ENCODE measurements at regions not wholly inside any gene's neighbourhood (a gene's known extent, or its start where the extent isn't known, plus 50 kb on each side); places are given as distances from the start of the nearest gene placed in this dataset.

GRCh38 chr1:88228114-88228513 lies 456.0 kb upstream of the PKN2 start:
- H4K20me1 ChIP-seq (ENCODE audit: control insufficient read depth, insufficient read depth): no peaks in the 10 kb centered on the region
- TF ChIP-seq BHLHE40 (IDR thresholded peaks at IDR 0.05; ENCODE audit: borderline replicate concordance in 1 of 2, low read depth in 2 of 2, low read length in 1 of 2): no peak
- TF ChIP-seq, protein P1, sequence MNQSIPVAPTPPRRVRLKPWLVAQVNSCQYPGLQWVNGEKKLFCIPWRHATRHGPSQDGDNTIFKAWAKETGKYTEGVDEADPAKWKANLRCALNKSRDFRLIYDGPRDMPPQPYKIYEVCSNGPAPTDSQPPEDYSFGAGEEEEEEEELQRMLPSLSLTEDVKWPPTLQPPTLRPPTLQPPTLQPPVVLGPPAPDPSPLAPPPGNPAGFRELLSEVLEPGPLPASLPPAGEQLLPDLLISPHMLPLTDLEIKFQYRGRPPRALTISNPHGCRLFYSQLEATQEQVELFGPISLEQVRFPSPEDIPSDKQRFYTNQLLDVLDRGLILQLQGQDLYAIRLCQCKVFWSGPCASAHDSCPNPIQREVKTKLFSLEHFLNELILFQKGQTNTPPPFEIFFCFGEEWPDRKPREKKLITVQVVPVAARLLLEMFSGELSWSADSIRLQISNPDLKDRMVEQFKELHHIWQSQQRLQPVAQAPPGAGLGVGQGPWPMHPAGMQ (IDR thresholded peaks at IDR 0.05; ENCODE audit: borderline replicate concordance): no peak
- ATAC-seq (no peak), FAIRE-seq (no peak), DNase-seq (ENCODE audit: low read depth, low spot score) (no peak)
- RAD21 ChIA-PET (ENCODE audit: unreplicated experiment): interaction anchor here (0.9 kb wide), 1 partner anchor 48 kb away, joined by 3 read pairs; no protein-coding TSS in a partner anchor
- H3K36me3 ChIP-seq (ENCODE audit: control insufficient read depth in 2 of 2, insufficient read depth in 2 of 2, low read length in 1 of 2): no peaks in the 10 kb centered on the region
- no peak overlapping the region for H3K27ac ChIP-seq (ENCODE audit: control insufficient read depth, insufficient read depth)
- POLR2A ChIA-PET: no interaction called here
- intact Hi-C loops (cut with micrococcal nuclease; ENCODE audit: unreplicated experiment) (no loop called here), in situ Hi-C loops (cut with MboI) (no loop called here)
- BruUV-seq (replicated peaks): no TSS peak
- H3K4me3 ChIP-seq: no peak overlapping the region
- H2AFZ ChIP-seq (ENCODE audit: control insufficient read depth, low read depth, low read length): no peak overlapping the region
- CTCF ChIA-PET: interaction anchor here (0.6 to 1.4 kb wide), 4 partner anchors 12 to 78 kb away, joined by 3 to 4 read pairs (median 3); no protein-coding TSS in a partner anchor
- H3K9me3 ChIP-seq (replicated peaks; ENCODE audit: control insufficient read depth, insufficient read depth, low read length): no peaks in the 10 kb centered on the region
- 10% methylated on average over 3 of the region's 3 CpGs for WGBS (ENCODE audit: insufficient coverage, insufficient replicate concordance, low lambda C conversion rate, missing lambda C conversion rate)
- SMC1A ChIA-PET (ENCODE audit: uncharacterized antibody, unreplicated experiment): no interaction called here
- H3K4me1 ChIP-seq (ENCODE audit: control insufficient read depth, insufficient read depth, low read length): no peaks in the 10 kb centered on the region
- H3K79me2 ChIP-seq (ENCODE audit: control insufficient read depth, insufficient read depth, low read length): no peaks in the 10 kb centered on the region
- H3K9ac ChIP-seq (ENCODE audit: control insufficient read depth, insufficient read depth, low read length): no peak overlapping the region
- H3K27me3 ChIP-seq (replicated peaks in 1 of 2; ENCODE audit: control insufficient read depth in 2 of 2, insufficient read depth in 2 of 2, low read length in 1 of 2): no peaks in the 10 kb centered on the region; a peak in 1 of 4 replicates
- no peak overlapping the region for H3K4me2 ChIP-seq (ENCODE audit: control insufficient read depth, insufficient read depth)

DNA sequence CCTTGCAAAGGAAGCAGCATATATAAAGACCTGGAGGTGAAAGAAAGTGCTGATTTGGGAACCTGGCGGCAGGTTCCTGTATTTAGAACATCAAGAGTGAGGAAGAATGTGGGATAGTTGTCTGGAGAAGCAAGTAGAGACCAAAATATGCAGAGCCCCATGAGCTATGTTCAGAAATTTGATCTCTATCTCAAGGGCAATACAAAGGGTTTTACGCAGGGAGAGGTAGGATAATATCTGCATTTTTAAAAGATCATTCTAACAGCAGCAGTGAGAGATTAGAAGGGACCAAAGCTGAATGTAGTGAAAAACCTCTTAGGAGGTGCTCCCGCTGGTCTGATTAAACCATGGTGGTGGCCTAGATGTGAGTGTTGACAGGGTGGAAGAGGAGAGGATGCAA lies 453.9 kb upstream of the PKN2 start:
- ChIA-PET RAD21 (ENCODE audit: unreplicated experiment) (no interaction called here), CTCF (no interaction called here), POLR2A (no interaction called here)

More for the DNA sequence above, 453.9 kb upstream of the PKN2 start:
- SMC1A ChIA-PET (ENCODE audit: uncharacterized antibody, unreplicated experiment): no interaction called here
- Histone ChIP-seq H3K9ac (ENCODE audit: control insufficient read depth, insufficient read depth, low read length) (no peak overlapping the region), H3K79me2 (ENCODE audit: control insufficient read depth, insufficient read depth, low read length) (no peaks in the 10 kb centered on the region), H3K9me3 (replicated peaks; ENCODE audit: control insufficient read depth, insufficient read depth, low read length) (no peaks in the 10 kb centered on the region), H3K4me3 (no peak overlapping the region), H3K36me3 (ENCODE audit: control insufficient read depth in 2 of 2, insufficient read depth in 2 of 2, low read length in 1 of 2) (no peaks in the 10 kb centered on the region), H2AFZ (ENCODE audit: control insufficient read depth, low read depth, low read length) (no peak overlapping the region), H3K4me1 (ENCODE audit: control insufficient read depth, insufficient read depth, low read length) (no peaks in the 10 kb centered on the region), H3K4me2 (ENCODE audit: control insufficient read depth, insufficient read depth) (no peak overlapping the region), H3K27ac (ENCODE audit: control insufficient read depth, insufficient read depth) (no peak overlapping the region), H3K27me3 (replicated peaks in 1 of 2; ENCODE audit: control insufficient read depth in 2 of 2, insufficient read depth in 2 of 2, low read length in 1 of 2) (no peaks in the 10 kb centered on the region; a peak in 1 of 4 replicates), H4K20me1 (ENCODE audit: control insufficient read depth, insufficient read depth) (no peaks in the 10 kb centered on the region)
- DNase-seq (ENCODE audit: low read depth, low spot score): no peak
- no TSS peak for BruUV-seq (replicated peaks)
- intact Hi-C loops (cut with micrococcal nuclease; ENCODE audit: unreplicated experiment) (no loop called here), in situ Hi-C loops (cut with MboI) (no loop called here)
- TF ChIP-seq E2F8 (IDR thresholded peaks at IDR 0.05; ENCODE audit: low read depth, partially characterized antibody): no peak
- TF ChIP-seq TCF3 (IDR thresholded peaks at IDR 0.05; ENCODE audit: borderline replicate concordance, insufficient read depth, low read depth, low read length): no peak
- no peak for TF ChIP-seq CREM (IDR thresholded peaks at IDR 0.05; ENCODE audit: low read depth)
- TF ChIP-seq IKZF1 (conservative IDR thresholded peaks at IDR 0.05): no peak
- no peak for TF ChIP-seq CBX3 (IDR thresholded peaks at IDR 0.05; ENCODE audit: borderline replicate concordance, low read depth)
- TF ChIP-seq SIX5 (IDR thresholded peaks at IDR 0.05; ENCODE audit: low read depth, low read length, severe bottlenecking): no peak
- no peak for TF ChIP-seq PAX5 (IDR thresholded peaks at IDR 0.05; ENCODE audit: borderline replicate concordance, low read depth, low read length)
- TF ChIP-seq KAT2A (conservative IDR thresholded peaks at IDR 0.05; ENCODE audit: control insufficient read depth, low read depth, low read length): no peak
- TF ChIP-seq FOXM1 (IDR thresholded peaks at IDR 0.05; ENCODE audit: low read depth, low read length): no peak
- no peak for TF ChIP-seq IRF4 (IDR thresholded peaks at IDR 0.05; ENCODE audit: low read depth, low read length)
- no peak for FAIRE-seq
- 52% methylated on average over 3 of the region's 3 CpGs for WGBS (ENCODE audit: insufficient coverage, insufficient replicate concordance, low lambda C conversion rate, missing lambda C conversion rate)
- no peak for ATAC-seq

All from GM12878 (cell line).